HepG2 (cell line): ENCODE measurements at regions not wholly inside any gene's neighbourhood (a gene's known extent, or its start where the extent isn't known, plus 50 kb on each side); places are given as distances from the start of the nearest gene placed in this dataset.

Experiments used
- ATAC-seq: fragments of 200-7000 bp; cut with Tn5 transposase; 3 replicates; pipeline ENCODE4 v1.9.1; 2020; ENCODE audit warnings: mild to moderate bottlenecking, moderate library complexity
- BruUV-seq: library from RNA; stranded (reverse); fragments of 400-500 nt; replicated peaks from 2 replicates; lab custom pipeline; 2021; lab: Mats Ljungman, UMichigan
- CTCF ChIA-PET: fragments of 300-600 bp; formaldehyde crosslinking; extraction: SDS; loops from one replicate; lab custom pipeline; 2021; ENCODE audit warnings: low total read pairs, inconsistent platforms, low intra/inter-chr PET ratio; lab: Yijun Ruan, JAX
- POLR2A ChIA-PET: fragments of 350-600 bp; sonication (Branson Sonifier 250); formaldehyde crosslinking; loops from one replicate; lab custom pipeline; 2020; ENCODE audit warnings: antibody characterized with exemption, inconsistent platforms; lab: Yijun Ruan, JAX
- DNase-seq: peaks from one replicate; pipeline ENCODE4 v3.0.0-alpha.2; 2015; ENCODE audit warnings: low spot score
- FAIRE-seq: peaks from 3 replicates; lab custom pipeline; 2011; peaks lifted over from hg19 to GRCh38; lab: Jason Lieb, UNC
- H2AFZ ChIP-seq: one replicate; pipeline ENCODE4 v1.6.1; 2011; ENCODE audit warnings: low read length, inconsistent platforms
- H3K27ac ChIP-seq: fragments of 300-600 bp; 3 replicates; pipeline ENCODE4 v1.8.0; 2011; ENCODE audit warnings: mixed run types, mild to moderate bottlenecking, mixed read lengths, low read length, inconsistent platforms; ENCODE audit not compliant: insufficient read depth; ENCODE audit errors: extremely low read length
- H3K27me3 ChIP-seq, 2 experiments: fragments of 200-600 bp in 1 of 2; 2 replicates in 1 of 2; 3 replicates in 1 of 2; pipeline versions ENCODE4 v1.6.0 to v1.8.0; 2011; ENCODE audit warnings: low read length in 2 of 2, mild to moderate bottlenecking in 2 of 2, moderate library complexity in 2 of 2, inconsistent platforms in 1 of 2; ENCODE audit not compliant: insufficient read depth in 2 of 2, control insufficient read depth in 1 of 2
- H3K36me3 ChIP-seq, 2 experiments: fragments of 200-600 bp in 1 of 2; replicated peaks in 1 of 2; 2 replicates in 1 of 2; 3 replicates in 1 of 2; pipeline versions ENCODE4 v1.5.1 to v1.8.0; 2011; ENCODE audit warnings: low read length in 2 of 2, inconsistent platforms in 1 of 2; ENCODE audit not compliant: insufficient read depth in 2 of 2, control insufficient read depth in 1 of 2
- H3K4me1 ChIP-seq: 2 replicates; pipeline ENCODE4 v1.5.1; 2012; ENCODE audit warnings: low read length, inconsistent platforms; ENCODE audit not compliant: insufficient read depth
- H3K4me2 ChIP-seq: 2 replicates; pipeline ENCODE4 v1.6.0; 2011; ENCODE audit warnings: low read depth, low read length, inconsistent platforms
- H3K4me3 ChIP-seq, 3 experiments: fragments of 200-600 bp in 1 of 3; sonication (generic), shearing (Covaris generic) in 1 of 3; replicated peaks in 1 of 3; 2 replicates each; pipeline ENCODE4 v1.5.1; 2011 to 2016; ENCODE audit warnings: low read length in 3 of 3, inconsistent platforms in 2 of 3, low read depth in 2 of 3, mild to moderate bottlenecking in 2 of 3, control low read depth in 1 of 3, mixed read lengths in 1 of 3; ENCODE audit not compliant: insufficient read depth in 1 of 3
- H3K79me2 ChIP-seq: one replicate; pipeline ENCODE4 v1.6.1; 2011; ENCODE audit warnings: low read length, inconsistent platforms; ENCODE audit not compliant: insufficient read depth
- H3K9ac ChIP-seq: 2 replicates; pipeline ENCODE4 v1.6.0; 2011; ENCODE audit warnings: mild to moderate bottlenecking, low read depth, low read length, inconsistent platforms; ENCODE audit not compliant: insufficient read depth
- H3K9me3 ChIP-seq: 2 replicates; pipeline ENCODE4 v1.5.1; 2012; ENCODE audit warnings: mild to moderate bottlenecking, low read length
- H4K20me1 ChIP-seq: 2 replicates; pipeline ENCODE4 v1.6.0; 2011; ENCODE audit warnings: inconsistent platforms, mild to moderate bottlenecking, low read length, moderate library complexity; ENCODE audit not compliant: insufficient read depth
- EED ChIP-seq: sonication (generic); formaldehyde crosslinking; IDR thresholded peaks from 2 replicates; pipeline ENCODE4 v1.5.0; 2020; ENCODE audit warnings: mild to moderate bottlenecking, missing genetic modification reagents
- HNRNPK ChIP-seq: fragments of 200-400 bp; formaldehyde crosslinking; IDR thresholded peaks from 2 replicates; pipeline ENCODE4 v1.6.1; 2018; ENCODE audit warnings: low read length, low read depth, moderate library complexity, mild to moderate bottlenecking; ENCODE audit not compliant: poor library complexity, severe bottlenecking
- KLF15 ChIP-seq: sonication (generic); formaldehyde crosslinking; IDR thresholded peaks from 2 replicates; pipeline ENCODE4 v1.8.1; 2023; ENCODE audit warnings: borderline replicate concordance, mild to moderate bottlenecking, inconsistent platforms, missing genetic modification reagents, mixed read lengths
- MTF2 ChIP-seq: sonication (generic); formaldehyde crosslinking; IDR thresholded peaks from 2 replicates; pipeline ENCODE4 v1.5.0; 2020; ENCODE audit warnings: missing genetic modification reagents, borderline replicate concordance
- NCOA5 ChIP-seq: sonication (generic); formaldehyde crosslinking; IDR thresholded peaks from 2 replicates; pipeline ENCODE4 v1.4.0; 2020; ENCODE audit warnings: missing genetic modification reagents
- NFIB ChIP-seq: sonication (generic); formaldehyde crosslinking; IDR thresholded peaks from 2 replicates; pipeline ENCODE4 v1.9.0; 2021; ENCODE audit warnings: missing genetic modification reagents, mild to moderate bottlenecking, borderline replicate concordance
- RNF2 ChIP-seq: fragments of 450-650 bp; conservative IDR thresholded peaks from 2 replicates; pipeline ENCODE4 v1.6.1; 2016; ENCODE audit warnings: low read depth
- ZC3H4 ChIP-seq: sonication (generic); formaldehyde crosslinking; IDR thresholded peaks from 2 replicates; pipeline ENCODE4 v1.4.0; 2020; ENCODE audit warnings: missing genetic modification reagents, borderline replicate concordance
- ZFP62 ChIP-seq: sonication (generic); formaldehyde crosslinking; IDR thresholded peaks from 2 replicates; pipeline ENCODE4 v1.4.0; 2020; ENCODE audit warnings: missing genetic modification reagents
- ZNF260 ChIP-seq: sonication (generic); formaldehyde crosslinking; IDR thresholded peaks from 2 replicates; pipeline ENCODE4 v1.4.0; 2020; ENCODE audit warnings: missing genetic modification reagents, low read depth, mild to moderate bottlenecking, borderline replicate concordance
- ZNF331 ChIP-seq: sonication (generic); formaldehyde crosslinking; IDR thresholded peaks from 2 replicates; pipeline ENCODE4 v1.4.0; 2020; ENCODE audit warnings: missing genetic modification reagents
- ZNF547 ChIP-seq: sonication (generic); formaldehyde crosslinking; IDR thresholded peaks from 2 replicates; pipeline ENCODE4 v1.5.1; 2020; ENCODE audit warnings: mild to moderate bottlenecking, missing genetic modification reagents
- WGBS: methylation state at CpG from one replicate; pipeline ENCODE4 v1.1.6; 2017; ENCODE audit warnings: low lambda C conversion rate; 5-methylcytosine and 5-hydroxymethylcytosine counted together
- in situ Hi-C: cut with HindIII; loops from 2 replicates; pipeline ENCODE4 v1.10.0; 2017; ENCODE audit warnings: low pct_unique_long_range_greater_than_20kb; ENCODE audit not compliant: extremely low pct_ligation_motif_present
- intact Hi-C: fragments of 100-400 bp; cut with micrococcal nuclease; formaldehyde crosslinking; loops from one replicate; pipeline ENCODE4 v1.10.0; 2022; ENCODE audit not compliant: unreplicated experiment
- TF ChIP-seq, protein P1 (sequence below): sonication (generic); formaldehyde crosslinking; IDR thresholded peaks from 2 replicates; pipeline ENCODE4 v1.4.0; 2020; ENCODE audit warnings: missing genetic modification reagents
- TF ChIP-seq, protein P2 (sequence below): fragments of 450-650 bp; IDR thresholded peaks from 2 replicates; pipeline ENCODE4 v1.6.1; 2017; ENCODE audit warnings: mild to moderate bottlenecking
- TF ChIP-seq, protein P3 (sequence below): sonication (generic); formaldehyde crosslinking; IDR thresholded peaks from 2 replicates; pipeline ENCODE4 v1.8.0; 2022; ENCODE audit warnings: missing genetic modification reagents, mild to moderate bottlenecking, inconsistent platforms, borderline replicate concordance

DNA sequence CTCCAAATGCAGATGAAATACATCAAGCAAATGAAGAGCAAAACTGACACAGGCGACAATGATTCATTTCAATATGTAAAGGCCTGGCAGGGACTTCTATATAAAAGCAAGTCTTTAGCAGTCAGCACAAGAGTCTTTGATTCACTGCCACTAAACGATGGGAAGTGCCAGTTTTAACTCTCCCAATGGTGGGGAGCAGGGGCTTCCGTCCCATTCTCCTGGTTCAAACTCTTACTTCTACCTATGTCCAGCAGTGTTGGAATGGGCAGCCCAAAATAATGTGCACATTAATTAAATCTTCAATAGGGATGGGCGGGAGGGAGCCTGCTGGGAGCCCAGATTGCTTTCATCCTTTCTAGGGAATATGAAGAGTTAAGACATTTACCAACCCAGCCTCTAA lies 97.5 kb upstream of the MDM1 start:
- no peaks in the 10 kb centered on the region for H3K27me3 ChIP-seq
- CTCF ChIA-PET = no interaction called here
- no peak overlapping the region for H3K4me3 ChIP-seq
- no peak overlapping the region for H3K9ac ChIP-seq
- in situ Hi-C loops (no loop called here), intact Hi-C loops (no loop called here)
- no peak for FAIRE-seq
- H4K20me1 ChIP-seq = no peaks in the 10 kb centered on the region
- no peak for ATAC-seq
- no peaks in the 10 kb centered on the region for H3K79me2 ChIP-seq
- DNase-seq = no peak
- no peaks in the 10 kb centered on the region for H3K36me3 ChIP-seq
- POLR2A ChIA-PET = no interaction called here
- no peak overlapping the region for H3K27ac ChIP-seq
- no peak for TF ChIP-seq ZNF331 (CRISPR knock-in tag)
- no peak for TF ChIP-seq HNRNPK
- no peak for TF ChIP-seq NCOA5
- no peak for TF ChIP-seq ZFP62 (CRISPR knock-in tag)
- no peak for TF ChIP-seq ZNF547 (CRISPR knock-in tag)
- TF ChIP-seq, protein P1, sequence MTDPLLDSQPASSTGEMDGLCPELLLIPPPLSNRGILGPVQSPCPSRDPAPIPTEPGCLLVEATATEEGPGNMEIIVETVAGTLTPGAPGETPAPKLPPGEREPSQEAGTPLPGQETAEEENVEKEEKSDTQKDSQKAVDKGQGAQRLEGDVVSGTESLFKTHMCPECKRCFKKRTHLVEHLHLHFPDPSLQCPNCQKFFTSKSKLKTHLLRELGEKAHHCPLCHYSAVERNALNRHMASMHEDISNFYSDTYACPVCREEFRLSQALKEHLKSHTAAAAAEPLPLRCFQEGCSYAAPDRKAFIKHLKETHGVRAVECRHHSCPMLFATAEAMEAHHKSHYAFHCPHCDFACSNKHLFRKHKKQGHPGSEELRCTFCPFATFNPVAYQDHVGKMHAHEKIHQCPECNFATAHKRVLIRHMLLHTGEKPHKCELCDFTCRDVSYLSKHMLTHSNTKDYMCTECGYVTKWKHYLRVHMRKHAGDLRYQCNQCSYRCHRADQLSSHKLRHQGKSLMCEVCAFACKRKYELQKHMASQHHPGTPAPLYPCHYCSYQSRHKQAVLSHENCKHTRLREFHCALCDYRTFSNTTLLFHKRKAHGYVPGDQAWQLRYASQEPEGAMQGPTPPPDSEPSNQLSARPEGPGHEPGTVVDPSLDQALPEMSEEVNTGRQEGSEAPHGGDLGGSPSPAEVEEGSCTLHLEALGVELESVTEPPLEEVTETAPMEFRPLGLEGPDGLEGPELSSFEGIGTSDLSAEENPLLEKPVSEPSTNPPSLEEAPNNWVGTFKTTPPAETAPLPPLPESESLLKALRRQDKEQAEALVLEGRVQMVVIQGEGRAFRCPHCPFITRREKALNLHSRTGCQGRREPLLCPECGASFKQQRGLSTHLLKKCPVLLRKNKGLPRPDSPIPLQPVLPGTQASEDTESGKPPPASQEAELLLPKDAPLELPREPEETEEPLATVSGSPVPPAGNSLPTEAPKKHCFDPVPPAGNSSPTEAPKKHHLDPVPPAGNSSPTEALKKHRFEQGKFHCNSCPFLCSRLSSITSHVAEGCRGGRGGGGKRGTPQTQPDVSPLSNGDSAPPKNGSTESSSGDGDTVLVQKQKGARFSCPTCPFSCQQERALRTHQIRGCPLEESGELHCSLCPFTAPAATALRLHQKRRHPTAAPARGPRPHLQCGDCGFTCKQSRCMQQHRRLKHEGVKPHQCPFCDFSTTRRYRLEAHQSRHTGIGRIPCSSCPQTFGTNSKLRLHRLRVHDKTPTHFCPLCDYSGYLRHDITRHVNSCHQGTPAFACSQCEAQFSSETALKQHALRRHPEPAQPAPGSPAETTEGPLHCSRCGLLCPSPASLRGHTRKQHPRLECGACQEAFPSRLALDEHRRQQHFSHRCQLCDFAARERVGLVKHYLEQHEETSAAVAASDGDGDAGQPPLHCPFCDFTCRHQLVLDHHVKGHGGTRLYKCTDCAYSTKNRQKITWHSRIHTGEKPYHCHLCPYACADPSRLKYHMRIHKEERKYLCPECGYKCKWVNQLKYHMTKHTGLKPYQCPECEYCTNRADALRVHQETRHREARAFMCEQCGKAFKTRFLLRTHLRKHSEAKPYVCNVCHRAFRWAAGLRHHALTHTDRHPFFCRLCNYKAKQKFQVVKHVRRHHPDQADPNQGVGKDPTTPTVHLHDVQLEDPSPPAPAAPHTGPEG (CRISPR knock-in tag) = no peak
- TF ChIP-seq MTF2 (CRISPR knock-in tag) = no peak
- TF ChIP-seq KLF15 (CRISPR knock-in tag) = no peak
- no peak for TF ChIP-seq ZNF260
- TF ChIP-seq NFIB (CRISPR knock-in tag) = no peak
- no peak for TF ChIP-seq EED (CRISPR knock-in tag)
- TF ChIP-seq RNF2 = no peak
- TF ChIP-seq, protein P2, sequence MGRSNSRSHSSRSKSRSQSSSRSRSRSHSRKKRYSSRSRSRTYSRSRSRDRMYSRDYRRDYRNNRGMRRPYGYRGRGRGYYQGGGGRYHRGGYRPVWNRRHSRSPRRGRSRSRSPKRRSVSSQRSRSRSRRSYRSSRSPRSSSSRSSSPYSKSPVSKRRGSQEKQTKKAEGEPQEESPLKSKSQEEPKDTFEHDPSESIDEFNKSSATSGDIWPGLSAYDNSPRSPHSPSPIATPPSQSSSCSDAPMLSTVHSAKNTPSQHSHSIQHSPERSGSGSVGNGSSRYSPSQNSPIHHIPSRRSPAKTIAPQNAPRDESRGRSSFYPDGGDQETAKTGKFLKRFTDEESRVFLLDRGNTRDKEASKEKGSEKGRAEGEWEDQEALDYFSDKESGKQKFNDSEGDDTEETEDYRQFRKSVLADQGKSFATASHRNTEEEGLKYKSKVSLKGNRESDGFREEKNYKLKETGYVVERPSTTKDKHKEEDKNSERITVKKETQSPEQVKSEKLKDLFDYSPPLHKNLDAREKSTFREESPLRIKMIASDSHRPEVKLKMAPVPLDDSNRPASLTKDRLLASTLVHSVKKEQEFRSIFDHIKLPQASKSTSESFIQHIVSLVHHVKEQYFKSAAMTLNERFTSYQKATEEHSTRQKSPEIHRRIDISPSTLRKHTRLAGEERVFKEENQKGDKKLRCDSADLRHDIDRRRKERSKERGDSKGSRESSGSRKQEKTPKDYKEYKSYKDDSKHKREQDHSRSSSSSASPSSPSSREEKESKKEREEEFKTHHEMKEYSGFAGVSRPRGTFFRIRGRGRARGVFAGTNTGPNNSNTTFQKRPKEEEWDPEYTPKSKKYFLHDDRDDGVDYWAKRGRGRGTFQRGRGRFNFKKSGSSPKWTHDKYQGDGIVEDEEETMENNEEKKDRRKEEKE = no peak
- TF ChIP-seq ZC3H4 (CRISPR knock-in tag) = no peak
- TF ChIP-seq, protein P3, sequence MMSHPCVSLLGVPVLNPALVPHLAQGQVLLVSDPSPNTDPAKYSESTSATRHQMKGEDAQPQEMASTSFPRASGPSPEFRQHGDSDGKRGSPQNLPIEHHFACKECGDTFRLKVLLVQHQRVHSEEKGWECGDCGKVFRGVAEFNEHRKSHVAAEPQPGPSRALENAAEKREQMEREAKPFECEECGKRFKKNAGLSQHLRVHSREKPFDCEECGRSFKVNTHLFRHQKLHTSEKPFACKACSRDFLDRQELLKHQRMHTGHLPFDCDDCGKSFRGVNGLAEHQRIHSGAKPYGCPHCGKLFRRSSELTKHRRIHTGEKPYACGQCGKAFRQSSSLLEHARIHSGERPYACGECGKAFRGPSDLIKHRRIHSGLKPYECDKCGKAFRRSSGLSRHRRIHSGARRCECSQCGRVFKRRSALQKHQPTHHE = no peak
- no TSS peak for BruUV-seq
- WGBS = 57% methylated on average over 4 of the region's 4 CpGs
- H2AFZ ChIP-seq = no peak overlapping the region
- no peaks in the 10 kb centered on the region for H3K9me3 ChIP-seq
- H3K4me1 ChIP-seq = 0 out of 2 replicates have a peak, but pooled peaks cover 8% of the 10 kb centered on the region
- no peak overlapping the region for H3K4me2 ChIP-seq
